ENCODE measurements at regions not wholly inside any gene's neighbourhood (a gene's known extent, or its start where the extent isn't known, plus 50 kb on each side); places are given as distances from the start of the nearest gene placed in this dataset.

DNA sequence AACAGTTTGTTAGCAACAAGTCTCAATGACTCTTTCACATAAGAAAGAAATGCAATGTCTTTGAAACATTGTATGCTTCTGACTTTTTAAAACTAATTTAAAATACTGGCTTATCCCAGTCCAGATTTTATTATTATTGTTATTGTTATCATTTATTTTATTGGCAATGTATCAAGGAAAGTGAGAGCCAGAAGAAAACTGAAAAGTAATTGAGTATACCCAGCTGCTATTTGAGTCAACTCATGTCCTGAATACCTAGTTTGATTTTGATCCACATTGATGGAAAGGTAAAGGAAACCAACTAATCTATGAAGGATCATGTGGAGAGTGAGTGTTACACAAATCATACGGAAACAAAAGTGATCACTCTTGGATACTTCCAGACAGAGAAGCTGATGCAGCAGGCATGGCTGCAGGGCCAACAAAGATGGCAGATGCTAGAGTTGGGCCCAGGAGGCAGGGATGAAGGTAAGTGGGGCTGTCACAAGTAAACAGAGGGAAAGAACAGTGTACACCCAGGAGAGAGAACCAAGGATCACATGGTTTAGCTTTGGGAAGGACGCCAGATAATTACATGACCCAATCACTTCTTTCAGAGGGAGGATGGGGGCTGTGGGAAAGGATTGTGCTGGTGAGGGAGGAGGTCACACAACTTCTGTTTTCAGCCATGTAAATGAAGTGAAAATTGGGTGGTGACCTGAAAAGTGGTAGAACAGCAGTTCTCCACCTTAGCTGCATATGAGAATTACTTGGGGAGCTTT is 179.2 kb upstream of the NAMPT start:
- TF ChIP-seq SCRT1 (tag by site-specific recombination; IDR thresholded peaks at IDR 0.05; ENCODE audit: borderline replicate concordance), result no peak
- no peak for TF ChIP-seq ZNF121 (tag by site-specific recombination; IDR thresholded peaks at IDR 0.05)
- TF ChIP-seq, protein P1, sequence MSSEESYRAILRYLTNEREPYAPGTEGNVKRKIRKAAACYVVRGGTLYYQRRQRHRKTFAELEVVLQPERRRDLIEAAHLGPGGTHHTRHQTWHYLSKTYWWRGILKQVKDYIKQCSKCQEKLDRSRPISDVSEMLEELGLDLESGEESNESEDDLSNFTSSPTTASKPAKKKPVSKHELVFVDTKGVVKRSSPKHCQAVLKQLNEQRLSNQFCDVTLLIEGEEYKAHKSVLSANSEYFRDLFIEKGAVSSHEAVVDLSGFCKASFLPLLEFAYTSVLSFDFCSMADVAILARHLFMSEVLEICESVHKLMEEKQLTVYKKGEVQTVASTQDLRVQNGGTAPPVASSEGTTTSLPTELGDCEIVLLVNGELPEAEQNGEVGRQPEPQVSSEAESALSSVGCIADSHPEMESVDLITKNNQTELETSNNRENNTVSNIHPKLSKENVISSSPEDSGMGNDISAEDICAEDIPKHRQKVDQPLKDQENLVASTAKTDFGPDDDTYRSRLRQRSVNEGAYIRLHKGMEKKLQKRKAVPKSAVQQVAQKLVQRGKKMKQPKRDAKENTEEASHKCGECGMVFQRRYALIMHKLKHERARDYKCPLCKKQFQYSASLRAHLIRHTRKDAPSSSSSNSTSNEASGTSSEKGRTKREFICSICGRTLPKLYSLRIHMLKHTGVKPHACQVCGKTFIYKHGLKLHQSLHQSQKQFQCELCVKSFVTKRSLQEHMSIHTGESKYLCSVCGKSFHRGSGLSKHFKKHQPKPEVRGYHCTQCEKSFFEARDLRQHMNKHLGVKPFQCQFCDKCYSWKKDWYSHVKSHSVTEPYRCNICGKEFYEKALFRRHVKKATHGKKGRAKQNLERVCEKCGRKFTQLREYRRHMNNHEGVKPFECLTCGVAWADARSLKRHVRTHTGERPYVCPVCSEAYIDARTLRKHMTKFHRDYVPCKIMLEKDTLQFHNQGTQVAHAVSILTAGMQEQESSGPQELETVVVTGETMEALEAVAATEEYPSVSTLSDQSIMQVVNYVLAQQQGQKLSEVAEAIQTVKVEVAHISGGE (tag by site-specific recombination; conservative IDR thresholded peaks at IDR 0.05; ENCODE audit: low read depth), result no peak
- TF ChIP-seq, protein P2, sequence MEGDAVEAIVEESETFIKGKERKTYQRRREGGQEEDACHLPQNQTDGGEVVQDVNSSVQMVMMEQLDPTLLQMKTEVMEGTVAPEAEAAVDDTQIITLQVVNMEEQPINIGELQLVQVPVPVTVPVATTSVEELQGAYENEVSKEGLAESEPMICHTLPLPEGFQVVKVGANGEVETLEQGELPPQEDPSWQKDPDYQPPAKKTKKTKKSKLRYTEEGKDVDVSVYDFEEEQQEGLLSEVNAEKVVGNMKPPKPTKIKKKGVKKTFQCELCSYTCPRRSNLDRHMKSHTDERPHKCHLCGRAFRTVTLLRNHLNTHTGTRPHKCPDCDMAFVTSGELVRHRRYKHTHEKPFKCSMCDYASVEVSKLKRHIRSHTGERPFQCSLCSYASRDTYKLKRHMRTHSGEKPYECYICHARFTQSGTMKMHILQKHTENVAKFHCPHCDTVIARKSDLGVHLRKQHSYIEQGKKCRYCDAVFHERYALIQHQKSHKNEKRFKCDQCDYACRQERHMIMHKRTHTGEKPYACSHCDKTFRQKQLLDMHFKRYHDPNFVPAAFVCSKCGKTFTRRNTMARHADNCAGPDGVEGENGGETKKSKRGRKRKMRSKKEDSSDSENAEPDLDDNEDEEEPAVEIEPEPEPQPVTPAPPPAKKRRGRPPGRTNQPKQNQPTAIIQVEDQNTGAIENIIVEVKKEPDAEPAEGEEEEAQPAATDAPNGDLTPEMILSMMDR (tag by site-specific recombination; IDR thresholded peaks at IDR 0.05), result no peak
- no peak for TF ChIP-seq ZSCAN23 (tag by site-specific recombination; IDR thresholded peaks at IDR 0.05)
